H9 (cell line): ENCODE measurements at regions not wholly inside any gene's neighbourhood (a gene's known extent, or its start where the extent isn't known, plus 50 kb on each side); places are given as distances from the start of the nearest gene placed in this dataset.

Source experiments
- DNase-seq: peaks from one replicate; pipeline ENCODE4 v3.0.0-alpha.2; 2017
- H2AFZ ChIP-seq: one replicate; pipeline ENCODE4 v1.6.1; 2013; ENCODE audit warnings: mild to moderate bottlenecking, low read length, control low read depth, moderate library complexity
- H2AK5ac ChIP-seq: 2 replicates; pipeline ENCODE4 v1.6.1; 2013; ENCODE audit warnings: low read length, control low read depth, mixed read lengths; ENCODE audit not compliant: insufficient read length
- H2BK120ac ChIP-seq: one replicate; pipeline ENCODE4 v1.6.1; 2013; ENCODE audit warnings: low read depth, mild to moderate bottlenecking, low read length, control low read depth, inconsistent platforms; ENCODE audit not compliant: poor library complexity, severe bottlenecking
- H2BK12ac ChIP-seq: 2 replicates; pipeline ENCODE4 v1.6.1; 2013; ENCODE audit warnings: low read length, control low read depth, mixed read lengths, low read depth; ENCODE audit not compliant: insufficient read length
- H2BK15ac ChIP-seq: 2 replicates; pipeline ENCODE4 v1.6.1; 2013; ENCODE audit warnings: low read depth, low read length, control low read depth
- H2BK20ac ChIP-seq: one replicate; pipeline ENCODE4 v1.6.1; 2013; ENCODE audit warnings: low read depth, mild to moderate bottlenecking, low read length, control low read depth, inconsistent platforms; ENCODE audit not compliant: poor library complexity, severe bottlenecking
- H2BK5ac ChIP-seq: 2 replicates; pipeline ENCODE4 v1.6.1; 2013; ENCODE audit warnings: low read length, control low read depth, mixed read lengths; ENCODE audit not compliant: insufficient read length
- H3K14ac ChIP-seq: 2 replicates; pipeline ENCODE4 v1.6.1; 2013; ENCODE audit warnings: low read length, control low read depth; ENCODE audit not compliant: insufficient read depth
- H3K18ac ChIP-seq: 2 replicates; pipeline ENCODE4 v1.6.1; 2013; ENCODE audit warnings: low read depth, mild to moderate bottlenecking, mixed read lengths, low read length, control low read depth; ENCODE audit not compliant: insufficient read length
- H3K23ac ChIP-seq: 2 replicates; pipeline ENCODE4 v1.6.1; 2013; ENCODE audit warnings: low read length, control low read depth, mixed read lengths, low read depth; ENCODE audit not compliant: insufficient read length
- H3K23me2 ChIP-seq: 2 replicates; pipeline ENCODE4 v1.6.1; 2013; ENCODE audit warnings: low read depth, mild to moderate bottlenecking, mixed read lengths, low read length, control low read depth; ENCODE audit not compliant: insufficient read length, poor library complexity, severe bottlenecking
- H3K27ac ChIP-seq: 2 replicates; pipeline ENCODE4 v1.5.1; 2013; ENCODE audit warnings: low read length, control low read depth, mixed read lengths, low read depth; ENCODE audit not compliant: insufficient read length
- H3K27me3 ChIP-seq: 2 replicates; pipeline ENCODE4 v1.6.1; 2013; ENCODE audit warnings: low read length, control low read depth, inconsistent platforms; ENCODE audit not compliant: insufficient read depth
- H3K4ac ChIP-seq: 2 replicates; pipeline ENCODE4 v1.6.1; 2013; ENCODE audit warnings: low read depth, mild to moderate bottlenecking, control low read depth, inconsistent platforms, low read length, moderate library complexity
- H3K4me1 ChIP-seq: 2 replicates; pipeline ENCODE4 v1.6.1; 2013; ENCODE audit warnings: low read length, control low read depth, inconsistent platforms; ENCODE audit not compliant: insufficient read depth
- H3K4me2 ChIP-seq: 2 replicates; pipeline ENCODE4 v1.6.1; 2013; ENCODE audit warnings: low read length, control low read depth, mixed read lengths; ENCODE audit not compliant: insufficient read length, insufficient read depth
- H3K56ac ChIP-seq: 2 replicates; pipeline ENCODE4 v1.6.1; 2013; ENCODE audit warnings: low read depth, mild to moderate bottlenecking, mixed read lengths, low read length, control low read depth; ENCODE audit not compliant: insufficient read length
- H3K79me1 ChIP-seq: 2 replicates; pipeline ENCODE4 v1.6.1; 2013; ENCODE audit warnings: low read depth, mild to moderate bottlenecking, moderate library complexity, low read length, control low read depth, inconsistent platforms; ENCODE audit not compliant: insufficient read depth, poor library complexity, severe bottlenecking
- H3K79me2 ChIP-seq: 2 replicates; pipeline ENCODE4 v1.6.1; 2013; ENCODE audit warnings: low read length, control low read depth, inconsistent platforms; ENCODE audit not compliant: insufficient read depth
- H3K9ac ChIP-seq: 2 replicates; pipeline ENCODE4 v1.6.1; 2013; ENCODE audit warnings: low read length, control low read depth, mixed read lengths; ENCODE audit not compliant: insufficient read length; ENCODE audit errors: extremely low read depth
- H3K9me3 ChIP-seq: one replicate; pipeline ENCODE4 v1.6.1; 2013; ENCODE audit warnings: low read depth, low read length, inconsistent platforms; ENCODE audit not compliant: control insufficient read depth
- H3T11ph ChIP-seq: one replicate; pipeline ENCODE4 v1.6.1; 2013; ENCODE audit warnings: mild to moderate bottlenecking, low read length, control low read depth, inconsistent platforms
- H4K20me1 ChIP-seq: one replicate; pipeline ENCODE4 v1.6.1; 2013; ENCODE audit not compliant: control insufficient read depth, insufficient read length, insufficient read depth
- H4K5ac ChIP-seq: 2 replicates; pipeline ENCODE4 v1.6.1; 2013; ENCODE audit warnings: low read depth, mild to moderate bottlenecking, mixed read lengths, low read length, control low read depth; ENCODE audit not compliant: insufficient read length
- H4K8ac ChIP-seq: replicated peaks from 2 replicates; pipeline ENCODE4 v1.6.1; 2013; ENCODE audit warnings: low read length, control low read depth, mixed read lengths, low read depth; ENCODE audit not compliant: insufficient read length
- H4K91ac ChIP-seq: 2 replicates; pipeline ENCODE4 v1.6.1; 2013; ENCODE audit warnings: low read depth, mild to moderate bottlenecking, moderate library complexity, mixed read lengths, low read length, control low read depth; ENCODE audit not compliant: insufficient read length
- H3K27ac Mint-ChIP-seq, 3 experiments: 2 replicates in 2 of 3; 3 replicates in 1 of 3; pipeline ENCODE4 v1.8.0; 2020 to 2021; ENCODE audit warnings: mixed read lengths in 3 of 3, mild to moderate bottlenecking in 1 of 3, moderate library complexity in 1 of 3
- H3K27me3 Mint-ChIP-seq: 2 replicates; pipeline ENCODE4 v1.8.0; 2021; ENCODE audit warnings: low read depth, mild to moderate bottlenecking, moderate library complexity, mixed read lengths
- H3K36me3 Mint-ChIP-seq, 3 experiments: 2 replicates in 2 of 3; 3 replicates in 1 of 3; pipeline ENCODE4 v1.8.0; 2020 to 2021; ENCODE audit warnings: low read depth in 3 of 3, mixed read lengths in 3 of 3; ENCODE audit not compliant: insufficient read depth in 1 of 3
- H3K4me1 Mint-ChIP-seq, 2 experiments: 2 replicates each; pipeline ENCODE4 v1.8.0; 2020; ENCODE audit warnings: mixed read lengths in 2 of 2
- H3K4me3 Mint-ChIP-seq, 2 experiments: 2 replicates in 1 of 2; 3 replicates in 1 of 2; pipeline ENCODE4 v1.8.0; 2020 to 2021; ENCODE audit warnings: mild to moderate bottlenecking in 2 of 2, mixed read lengths in 2 of 2, moderate library complexity in 1 of 2
- H3K9me3 Mint-ChIP-seq, 2 experiments: 2 replicates in 1 of 2; 3 replicates in 1 of 2; pipeline ENCODE4 v1.8.0; 2020; ENCODE audit warnings: mild to moderate bottlenecking in 2 of 2, mixed read lengths in 2 of 2, moderate library complexity in 1 of 2
- CTCF ChIP-seq: fragments of 200-600 bp; sonication (generic); conservative IDR thresholded peaks from 3 replicates; pipeline ENCODE4 v1.8.0; 2021; ENCODE audit warnings: antibody characterized with exemption, mild to moderate bottlenecking
- WGBS: extraction: QIAGEN DNeasy Blood & Tissue Kit; methylation state at CpG from one replicate; pipeline ENCODE4 v1.1.7; 2013; ENCODE audit warnings: missing lambda C conversion rate, low lambda C conversion rate, mixed read lengths; ENCODE audit not compliant: insufficient read length; ENCODE audit errors: extremely low coverage; 5-methylcytosine and 5-hydroxymethylcytosine counted together

- TF ChIP-seq CTCF: no peak
- peaks cover 8% of the 10 kb centered on the region; the same call in 1 of the 2 replicates for H3K4me1 ChIP-seq
- no peak overlapping the region for H2AFZ ChIP-seq
- no peak overlapping the region for H3K56ac ChIP-seq
- no peak overlapping the region for H4K91ac ChIP-seq
- H2BK5ac ChIP-seq: peak overlapping the region; percentile 97
- H2BK12ac ChIP-seq: peak overlapping the region; percentile 90
- Mint-ChIP-seq H3K36me3 (peaks cover 2 to 8% (median 5%) of the 10 kb centered on the region in 3 experiments; a peak in 5 of 7 replicates), H3K4me1 (peaks cover 39% of the 10 kb centered on the region in 2 experiments), H3K4me3 (peak overlapping the region in 1 of 2 experiments; percentile 15; a peak in 3 of 5 replicates), H3K9me3 (peaks cover 0 to 4% of the 10 kb centered on the region in 2 experiments; a peak in 2 of 5 replicates), H3K27me3 (peaks cover under 1% of the 10 kb centered on the region; the same call in 1 of the 2 replicates), H3K27ac (peak overlapping the region; percentile 89 to 98 (median 97))
- peak; percentile 35 for DNase-seq
- peak overlapping the region; percentile 28 for H3K4me2 ChIP-seq
- H3K27ac ChIP-seq: peak overlapping the region; percentile 95
- no peak overlapping the region for H4K8ac ChIP-seq
- no peak overlapping the region for H2BK20ac ChIP-seq
- H3K23ac ChIP-seq: no peak overlapping the region
- no CpG with 5 or more reads among the region's 3 CpGs for WGBS
- no peaks in the 10 kb centered on the region for H3K9me3 ChIP-seq
- H3K23me2 ChIP-seq: no peaks in the 10 kb centered on the region
- H3K79me1 ChIP-seq: no peaks in the 10 kb centered on the region
- no peak overlapping the region for H3K9ac ChIP-seq
- no peaks in the 10 kb centered on the region for H3K27me3 ChIP-seq
- H3K4ac ChIP-seq: no peak overlapping the region; the same call in 1 of the 2 replicates
- H3K18ac ChIP-seq: peak overlapping the region; percentile 97
- H4K20me1 ChIP-seq: no peaks in the 10 kb centered on the region
- H4K5ac ChIP-seq: no peak overlapping the region
- no peak overlapping the region for H2BK15ac ChIP-seq
- H2AK5ac ChIP-seq: no peak overlapping the region
- H2BK120ac ChIP-seq: peak overlapping the region; percentile 98
- no peaks in the 10 kb centered on the region for H3K79me2 ChIP-seq
- H3K14ac ChIP-seq: peak overlapping the region; percentile 72; the same call in 1 of the 2 replicates
- H3T11ph ChIP-seq: peak overlapping the region; percentile 72
These were observed 378.2 kb upstream of the ROBO2 start for GRCh38 chr3:76661527-76662250.
